SU-DHL-6 (cell line): ENCODE measurements at regions not wholly inside any gene's neighbourhood (a gene's known extent, or its start where the extent isn't known, plus 50 kb on each side); places are given as distances from the start of the nearest gene placed in this dataset.

ENCODE experiments used
- CTCF ChIP-seq: fragments of 200-600 bp; sonication (generic); IDR thresholded peaks from one replicate; pipeline ENCODE4 v1.5.1; 2017; ENCODE audit warnings: antibody characterized with exemption, mild to moderate bottlenecking, low read length, moderate library complexity; ENCODE audit not compliant: insufficient read depth, poor library complexity, severe bottlenecking
- EZH2phosphoT487 ChIP-seq: fragments of 200-600 bp; sonication (generic), shearing (Covaris generic); conservative IDR thresholded peaks from 2 replicates; pipeline ENCODE4 v1.6.1; 2018; ENCODE audit warnings: mild to moderate bottlenecking, antibody characterized with exemption, low read length, moderate library complexity, mixed read lengths

GRCh38 chr1:198408716-198409115, 131.8 kb downstream of the ATP6V1G3 start:
- TF ChIP-seq CTCF (no peak), EZH2phosphoT487 (no peak)
